ENCODE measurements at regions not wholly inside any gene's neighbourhood (a gene's known extent, or its start where the extent isn't known, plus 50 kb on each side); places are given as distances from the start of the nearest gene placed in this dataset.

GRCh38 chr6:133017581-133017980 lies 203.2 kb downstream of the RPS12 start:
- H3F3A ChIP-seq (ENCODE audit: insufficient read depth, low read length), result no peaks in the 10 kb centered on the region
- H4K20me1 ChIP-seq (ENCODE audit: insufficient read depth, low read length), result no peaks in the 10 kb centered on the region
- H3K79me2 ChIP-seq (ENCODE audit: insufficient read depth, low read length), result no peaks in the 10 kb centered on the region
- H3K4me3 ChIP-seq (ENCODE audit: low read depth, low read length, poor library complexity, severe bottlenecking), result no peak overlapping the region
- H3K27ac ChIP-seq (ENCODE audit: low read depth, low read length, poor library complexity, severe bottlenecking), result no peak overlapping the region
- no peaks in the 10 kb centered on the region for H3K27me3 ChIP-seq (ENCODE audit: insufficient read depth, low read length)
- no peak overlapping the region for H2AFZ ChIP-seq (ENCODE audit: low read length)
- no peaks in the 10 kb centered on the region for H3K4me1 ChIP-seq (ENCODE audit: insufficient read depth, low read length, severe bottlenecking)
- H3K36me3 ChIP-seq (ENCODE audit: insufficient read depth, low read length), result no peaks in the 10 kb centered on the region
- H3K9me3 ChIP-seq (ENCODE audit: low read length), result no peaks in the 10 kb centered on the region
- TF ChIP-seq EZH2 (IDR thresholded peaks at IDR 0.05; ENCODE audit: borderline replicate concordance, low read length) (no peak), CTCF (IDR thresholded peaks at IDR 0.05; ENCODE audit: low read length) (no peak)
- no peak overlapping the region for H3K9ac ChIP-seq (ENCODE audit: low read length)
- no peak overlapping the region for H3K4me2 ChIP-seq (ENCODE audit: low read length)
- H3K9me2 ChIP-seq (ENCODE audit: low read depth, low read length), result no peaks in the 10 kb centered on the region

- Histone ChIP-seq H3K79me2 (ENCODE audit: insufficient read depth, low read length) (no peaks in the 10 kb centered on the region), H3K27me3 (ENCODE audit: insufficient read depth, low read length) (no peaks in the 10 kb centered on the region), H3K36me3 (ENCODE audit: insufficient read depth, low read length) (no peaks in the 10 kb centered on the region), H3K9me3 (ENCODE audit: low read length) (no peaks in the 10 kb centered on the region), H3K9ac (ENCODE audit: low read length) (no peak overlapping the region), H3K27ac (ENCODE audit: low read depth, low read length, poor library complexity, severe bottlenecking) (no peak overlapping the region), H3K4me1 (ENCODE audit: insufficient read depth, low read length, severe bottlenecking) (no peaks in the 10 kb centered on the region), H3F3A (ENCODE audit: insufficient read depth, low read length) (no peaks in the 10 kb centered on the region), H3K4me2 (ENCODE audit: low read length) (no peak overlapping the region), H2AFZ (ENCODE audit: low read length) (no peak overlapping the region), H3K4me3 (ENCODE audit: low read depth, low read length, poor library complexity, severe bottlenecking) (no peak overlapping the region), H4K20me1 (ENCODE audit: insufficient read depth, low read length) (no peaks in the 10 kb centered on the region), H3K9me2 (ENCODE audit: low read depth, low read length) (no peaks in the 10 kb centered on the region)
- no peak for TF ChIP-seq EZH2 (IDR thresholded peaks at IDR 0.05; ENCODE audit: borderline replicate concordance, low read length)
- TF ChIP-seq CTCF (IDR thresholded peaks at IDR 0.05; ENCODE audit: low read length), result no peak
Observed at GRCh38 chr6:133026705-133027104, 212.3 kb downstream of the RPS12 start.

GRCh38 chr6:133033263-133033662 lies 207.9 kb upstream of the EYA4 start:
- no peak overlapping the region for H2AFZ ChIP-seq (ENCODE audit: low read length)
- H3K27me3 ChIP-seq (ENCODE audit: insufficient read depth, low read length), result no peaks in the 10 kb centered on the region
- H3K36me3 ChIP-seq (ENCODE audit: insufficient read depth, low read length), result no peaks in the 10 kb centered on the region
- H3K4me1 ChIP-seq (ENCODE audit: insufficient read depth, low read length, severe bottlenecking), result no peaks in the 10 kb centered on the region
- TF ChIP-seq CTCF (IDR thresholded peaks at IDR 0.05; ENCODE audit: low read length) (no peak), EZH2 (IDR thresholded peaks at IDR 0.05; ENCODE audit: borderline replicate concordance, low read length) (no peak)
- H3K4me2 ChIP-seq (ENCODE audit: low read length), result no peak overlapping the region
- no peaks in the 10 kb centered on the region for H4K20me1 ChIP-seq (ENCODE audit: insufficient read depth, low read length)
- no peaks in the 10 kb centered on the region for H3K79me2 ChIP-seq (ENCODE audit: insufficient read depth, low read length)
- H3K9ac ChIP-seq (ENCODE audit: low read length), result no peak overlapping the region
- H3K9me3 ChIP-seq (ENCODE audit: low read length), result no peaks in the 10 kb centered on the region
- H3F3A ChIP-seq (ENCODE audit: insufficient read depth, low read length), result no peaks in the 10 kb centered on the region
- H3K4me3 ChIP-seq (ENCODE audit: low read depth, low read length, poor library complexity, severe bottlenecking), result no peak overlapping the region
- H3K27ac ChIP-seq (ENCODE audit: low read depth, low read length, poor library complexity, severe bottlenecking), result no peak overlapping the region
- no peaks in the 10 kb centered on the region for H3K9me2 ChIP-seq (ENCODE audit: low read depth, low read length)

All from OCI-LY1 (cell line).